Dedifferentiated amniotic fluid mesenchymal stem cell (primary cell): ENCODE measurements at regions not wholly inside any gene's neighbourhood (a gene's known extent, or its start where the extent isn't known, plus 50 kb on each side); places are given as distances from the start of the nearest gene placed in this dataset.

Source experiments
- DNase-seq: peaks from one replicate; pipeline ENCODE4 v3.0.0-alpha.2; 2016; ENCODE audit errors: extremely low spot score

GRCh38 chr9:26313108-26313507 lies 579.5 kb downstream of the CAAP1 start:
- no peak for DNase-seq

GRCh38 chr9:26311463-26311995 lies 581.1 kb downstream of the CAAP1 start:
- DNase-seq: no peak

GRCh38 chr9:26310294-26310693 lies 582.3 kb downstream of the CAAP1 start:
- peak; percentile 33 for DNase-seq

GRCh38 chr9:26308328-26308727 lies 584.3 kb downstream of the CAAP1 start:
- no peak for DNase-seq

DNA sequence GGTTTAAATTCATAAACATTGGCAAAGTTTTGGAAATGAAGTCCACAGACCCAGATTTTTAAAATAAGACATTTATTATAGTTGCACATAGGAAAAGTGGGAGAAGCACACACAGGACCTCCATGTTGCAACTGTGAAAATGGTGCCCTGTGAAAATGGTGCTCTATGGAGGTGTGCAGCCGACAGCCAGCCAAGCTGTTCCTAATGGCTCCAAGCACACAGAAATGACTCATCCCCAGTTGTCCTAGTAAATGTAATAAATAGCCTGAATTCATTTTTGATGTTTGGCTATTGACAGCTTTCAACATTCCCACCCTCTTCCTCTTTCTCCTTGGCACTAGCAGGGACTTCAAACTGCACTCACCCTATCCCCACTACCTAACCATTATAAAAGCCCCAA lies 590.9 kb downstream of the CAAP1 start:
- DNase-seq: no peak

GRCh38 chr9:26301046-26301445 lies 591.6 kb downstream of the CAAP1 start:
- no peak for DNase-seq

- no peak for DNase-seq
Observed at GRCh38 chr9:26296910-26297572, 595.6 kb downstream of the CAAP1 start.

- peak; percentile 17 for DNase-seq
Observed at GRCh38 chr9:26292943-26293342, 599.7 kb downstream of the CAAP1 start.

DNA sequence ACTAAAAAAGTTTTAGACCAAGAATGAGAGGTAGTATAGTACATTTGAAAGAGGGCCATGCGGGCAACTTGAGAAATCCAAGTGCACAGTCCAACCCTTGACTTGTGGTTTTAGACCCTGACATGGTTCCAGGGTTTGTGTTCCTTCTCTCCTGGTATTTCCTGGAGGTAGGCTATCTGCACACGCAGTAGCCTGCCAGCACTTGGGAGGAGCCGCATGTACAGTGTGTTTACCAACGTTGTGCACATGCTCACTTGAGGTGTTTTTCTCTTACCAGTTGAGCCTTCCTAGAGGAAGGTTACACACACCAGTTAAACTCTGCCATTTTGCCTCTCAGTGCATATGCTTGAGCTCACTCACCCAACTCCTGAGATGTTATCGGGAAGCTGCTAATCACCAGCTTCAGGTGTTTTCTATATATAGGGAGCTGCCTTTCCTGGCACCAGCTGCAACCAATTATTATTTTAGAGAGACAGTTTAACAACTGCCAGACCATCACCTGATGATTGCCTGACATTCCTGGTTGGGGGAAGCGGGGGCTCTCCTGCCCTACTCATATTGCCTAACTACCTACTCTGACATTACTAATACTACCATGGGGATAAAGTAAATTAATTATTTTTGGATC lies 593.4 kb upstream of the TUSC1 start:
- DNase-seq: no peak

GRCh38 chr9:26266146-26266793 lies 588.0 kb upstream of the TUSC1 start:
- DNase-seq: no peak

DNA sequence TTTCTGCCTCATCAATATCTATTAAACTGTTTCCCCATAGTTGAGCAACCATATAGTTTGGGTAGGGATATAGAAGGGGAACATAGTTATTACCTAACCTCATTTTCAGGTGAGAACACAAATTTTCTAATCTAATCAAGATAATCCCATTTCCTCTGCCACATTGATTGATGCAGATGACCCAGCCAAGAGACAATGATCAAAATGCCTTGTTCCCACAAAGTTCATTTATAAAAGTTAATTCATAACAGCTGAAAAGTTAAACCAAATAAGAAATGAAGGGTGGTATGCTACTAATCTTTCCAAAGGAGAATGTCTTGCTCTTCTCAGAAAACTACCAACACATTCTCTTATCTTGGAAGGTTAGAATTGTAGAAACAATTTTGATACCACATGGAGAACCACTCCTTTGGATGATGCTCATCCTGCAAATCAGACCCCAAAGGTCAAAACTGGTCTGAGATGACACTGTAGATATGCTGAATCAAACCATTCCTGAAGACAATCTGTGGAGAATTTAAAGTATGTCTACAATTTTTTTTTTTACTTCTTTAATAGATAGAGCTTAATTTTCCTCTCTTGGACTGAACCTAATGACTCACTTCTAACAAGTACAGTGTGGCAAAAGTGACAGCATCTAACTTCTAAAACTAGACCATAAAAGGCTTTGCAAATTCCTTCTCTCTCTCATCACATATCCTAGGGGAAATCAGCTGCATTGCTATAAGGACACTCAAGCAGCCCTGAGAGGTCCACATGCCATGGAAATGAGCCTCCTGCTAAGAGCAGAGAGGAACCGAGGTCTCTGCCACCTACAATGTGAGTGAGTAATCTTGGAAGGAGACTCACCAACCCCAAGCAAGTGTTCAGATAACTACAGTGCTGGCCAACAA lies 586.7 kb upstream of the TUSC1 start:
- peak; percentile 60 for DNase-seq

- DNase-seq: no peak
Observed at GRCh38 chr9:26263478-26263877, 585.2 kb upstream of the TUSC1 start.

- no peak for DNase-seq
Observed at GRCh38 chr9:26262421-26263107, 584.3 kb upstream of the TUSC1 start.

GRCh38 chr9:26261503-26262330 lies 583.5 kb upstream of the TUSC1 start:
- peak; percentile 54 for DNase-seq

DNA sequence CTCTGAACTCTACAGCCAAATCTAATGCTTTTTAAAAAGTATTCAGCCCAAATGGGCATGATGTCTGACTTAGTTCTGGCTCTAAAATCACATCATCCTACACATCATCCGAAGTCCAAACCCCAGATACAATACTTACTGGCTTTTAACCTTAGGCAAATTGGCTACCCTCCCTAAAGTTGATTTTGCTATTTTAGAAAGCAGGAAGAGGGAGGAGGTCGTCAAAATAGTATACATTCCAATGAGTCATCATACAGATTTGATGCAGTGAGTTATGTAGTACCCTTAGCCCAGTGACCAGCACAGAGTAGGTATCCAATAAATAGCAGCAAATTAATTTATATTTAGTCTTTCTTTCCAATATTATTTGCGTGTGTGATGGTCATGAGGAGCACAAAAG lies 582.0 kb upstream of the TUSC1 start:
- peak; percentile 25 for DNase-seq

DNA sequence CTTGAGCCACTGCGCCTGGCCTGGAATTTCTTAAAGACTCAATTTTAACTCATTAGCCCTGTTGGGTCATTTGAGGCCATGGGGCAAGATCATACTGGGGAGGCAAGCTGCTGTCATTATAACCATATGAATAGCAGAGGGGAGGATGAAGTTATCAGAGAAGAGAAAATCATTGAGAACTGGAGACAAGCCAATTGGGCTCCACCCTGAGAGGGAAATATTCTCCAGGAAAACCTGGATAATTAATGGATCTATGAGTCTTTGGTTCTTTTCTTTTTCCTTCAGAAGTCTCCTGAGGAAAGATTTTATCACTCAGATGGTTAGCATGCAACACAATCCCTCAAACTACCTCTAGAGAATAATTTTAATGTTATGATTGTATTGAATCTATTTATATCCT lies 569.6 kb upstream of the TUSC1 start:
- DNase-seq: no peak

- DNase-seq: no peak
Observed at GRCh38 chr9:26244661-26245451, 566.6 kb upstream of the TUSC1 start.

DNA sequence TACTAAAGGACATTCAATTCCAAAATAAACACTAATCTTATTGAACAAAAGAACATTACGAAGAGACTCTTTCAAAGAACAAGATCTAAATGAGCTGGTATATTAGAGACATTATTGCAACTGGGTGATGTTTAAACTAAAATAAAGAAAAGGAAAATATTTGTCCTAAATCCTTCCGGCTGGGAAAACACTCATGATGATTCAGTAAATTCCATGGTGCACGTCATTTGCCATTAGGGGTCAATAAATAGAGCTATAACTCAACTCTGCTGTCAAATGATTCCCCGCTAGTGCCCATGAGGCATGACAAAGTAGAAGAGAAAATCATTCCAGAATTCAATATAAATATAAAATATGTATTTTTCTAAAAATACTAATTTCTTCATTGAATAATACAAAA lies 565.5 kb upstream of the TUSC1 start:
- DNase-seq: no peak

- no peak for DNase-seq
Observed at GRCh38 chr9:26243029-26243697, 564.9 kb upstream of the TUSC1 start.
